KMS-11 (cell line): ENCODE measurements at regions not wholly inside any gene's neighbourhood (a gene's known extent, or its start where the extent isn't known, plus 50 kb on each side); places are given as distances from the start of the nearest gene placed in this dataset.

Experiments used
- H2AFZ ChIP-seq: fragments of 200-600 bp; sonication (generic); 2 replicates; pipeline ENCODE4 v1.6.1; 2016; ENCODE audit warnings: antibody characterized with exemption, mixed run types, low read depth
- H3K27ac ChIP-seq: fragments of 200-600 bp; sonication (generic); 2 replicates; pipeline ENCODE4 v1.6.1; 2016; ENCODE audit warnings: mild to moderate bottlenecking, mixed run types
- H3K27me3 ChIP-seq: fragments of 200-600 bp; sonication (generic); 2 replicates; pipeline ENCODE4 v1.6.1; 2017; ENCODE audit warnings: mild to moderate bottlenecking, low read depth, mixed run types, moderate library complexity; ENCODE audit not compliant: insufficient read depth
- H3K36me3 ChIP-seq: fragments of 200-600 bp; sonication (generic); 2 replicates; pipeline ENCODE4 v1.6.1; 2017; ENCODE audit warnings: mild to moderate bottlenecking, mixed run types; ENCODE audit not compliant: insufficient read depth
- H3K4me1 ChIP-seq: fragments of 200-600 bp; sonication (generic); 2 replicates; pipeline ENCODE4 v1.6.1; 2016; ENCODE audit warnings: mild to moderate bottlenecking, low read depth, mixed run types; ENCODE audit not compliant: poor library complexity, severe bottlenecking
- H3K4me2 ChIP-seq: fragments of 200-600 bp; sonication (generic); 2 replicates; pipeline ENCODE4 v1.7.0; 2016; ENCODE audit warnings: mild to moderate bottlenecking, mixed run types
- H3K4me3 ChIP-seq: fragments of 200-600 bp; sonication (generic); IDR thresholded peaks from 2 replicates; pipeline ENCODE4 v1.6.1; 2017; ENCODE audit warnings: low read depth, low read length, mixed read lengths; ENCODE audit not compliant: insufficient read depth
- H3K79me2 ChIP-seq: fragments of 200-600 bp; sonication (generic); 2 replicates; pipeline ENCODE4 v1.6.1; 2016; ENCODE audit warnings: low read depth, mixed run types; ENCODE audit not compliant: insufficient read depth
- H3K9ac ChIP-seq: fragments of 200-600 bp; sonication (generic); 2 replicates; pipeline ENCODE4 v1.6.1; 2016; ENCODE audit warnings: mild to moderate bottlenecking, mixed run types
- H4K20me1 ChIP-seq: fragments of 200-600 bp; sonication (generic); 2 replicates; pipeline ENCODE4 v1.6.1; 2016; ENCODE audit warnings: mild to moderate bottlenecking, mixed run types; ENCODE audit not compliant: insufficient read depth
- CTCF ChIP-seq: fragments of 200-600 bp; sonication (generic); conservative IDR thresholded peaks from 2 replicates; pipeline ENCODE4 v1.6.1; 2017; ENCODE audit warnings: low read depth, mild to moderate bottlenecking, antibody characterized with exemption, low read length, moderate library complexity, mixed read lengths

DNA sequence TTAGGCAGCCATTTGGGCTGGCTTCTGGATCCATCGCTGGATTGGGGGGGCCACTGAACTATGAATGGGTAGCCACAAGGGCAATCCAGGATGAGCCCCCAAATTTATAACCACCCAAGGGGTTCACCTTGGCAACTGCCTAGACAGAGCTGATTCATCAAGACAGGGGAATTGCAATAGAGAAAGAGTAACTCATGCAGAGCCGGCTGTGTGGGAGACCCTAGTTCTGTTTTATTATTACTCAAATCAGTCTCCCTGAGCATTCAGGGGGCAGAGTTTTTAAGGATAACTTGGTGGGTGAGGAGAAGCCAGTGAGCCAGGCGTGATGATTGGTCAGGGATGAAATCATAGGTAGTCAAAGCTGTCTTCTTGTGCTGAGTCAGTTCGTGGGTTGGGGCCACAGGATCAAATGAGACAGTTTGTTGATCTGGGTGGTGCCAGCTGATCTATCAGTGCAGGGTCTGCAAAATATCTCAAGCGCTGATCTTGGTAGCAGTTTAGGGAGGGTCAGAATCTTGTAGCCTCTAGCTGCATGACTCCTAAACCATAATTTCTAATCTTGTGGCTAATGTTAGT is 57.9 kb downstream of the DNAJB9 start:
- H4K20me1 ChIP-seq: no peaks in the 10 kb centered on the region
- H3K4me3 ChIP-seq: no peak overlapping the region
- no peaks in the 10 kb centered on the region for H3K27me3 ChIP-seq
- no peak overlapping the region for H3K9ac ChIP-seq
- no peaks in the 10 kb centered on the region for H3K36me3 ChIP-seq
- H3K4me2 ChIP-seq: no peak overlapping the region
- no peak for TF ChIP-seq CTCF
- no peaks in the 10 kb centered on the region for H3K4me1 ChIP-seq
- H3K79me2 ChIP-seq: no peaks in the 10 kb centered on the region
- H3K27ac ChIP-seq: no peak overlapping the region
- H2AFZ ChIP-seq: no peak overlapping the region

GRCh38 chr7:108628678-108629077 is 59.0 kb downstream of the DNAJB9 start:
- Histone ChIP-seq H3K4me3 (no peak overlapping the region), H3K4me1 (no peaks in the 10 kb centered on the region), H3K27ac (no peak overlapping the region), H3K9ac (no peak overlapping the region), H4K20me1 (no peaks in the 10 kb centered on the region), H3K79me2 (no peaks in the 10 kb centered on the region), H2AFZ (no peak overlapping the region), H3K27me3 (no peaks in the 10 kb centered on the region), H3K36me3 (no peaks in the 10 kb centered on the region), H3K4me2 (no peak overlapping the region)
- no peak for TF ChIP-seq CTCF

DNA sequence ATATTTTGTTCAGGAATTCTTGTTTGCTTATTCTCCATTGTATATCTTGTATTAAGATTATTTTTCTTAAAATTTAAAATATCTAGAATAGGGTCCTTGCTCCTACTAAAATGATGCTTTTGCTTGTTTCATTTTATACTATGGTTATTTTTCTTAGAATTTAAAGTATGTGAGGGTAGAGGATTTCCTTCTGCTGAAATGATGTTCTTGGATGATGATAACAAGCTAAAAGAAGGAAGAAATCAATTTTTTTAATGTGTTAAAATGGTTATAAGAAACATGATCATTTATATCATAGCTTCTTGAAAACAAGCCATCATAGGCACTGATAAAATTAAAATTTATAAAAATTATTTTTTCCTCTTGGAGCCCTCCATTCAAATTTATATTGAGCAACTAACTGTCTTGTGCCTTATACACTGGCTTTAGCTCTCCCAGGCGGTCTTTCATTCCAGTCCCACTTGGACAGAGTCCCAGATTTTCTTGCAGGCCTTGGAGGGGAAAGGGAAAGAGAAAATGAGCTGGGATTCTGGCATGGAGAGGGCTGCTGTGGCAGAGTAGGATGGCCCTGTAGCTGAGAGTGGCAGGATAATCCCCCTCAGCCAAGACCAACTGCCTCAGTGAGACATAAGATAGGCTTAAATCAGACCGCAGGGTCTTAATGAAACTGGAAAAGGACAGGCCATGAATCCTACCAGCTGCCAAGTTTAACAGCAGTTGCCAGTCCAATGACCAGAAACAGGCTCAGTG is 60.2 kb downstream of the DNAJB9 start:
- no peak overlapping the region for H3K27ac ChIP-seq
- H3K36me3 ChIP-seq: no peaks in the 10 kb centered on the region
- H3K9ac ChIP-seq: no peak overlapping the region
- H3K4me2 ChIP-seq: no peak overlapping the region
- H4K20me1 ChIP-seq: no peaks in the 10 kb centered on the region
- no peaks in the 10 kb centered on the region for H3K27me3 ChIP-seq
- no peaks in the 10 kb centered on the region for H3K79me2 ChIP-seq
- H3K4me1 ChIP-seq: no peaks in the 10 kb centered on the region
- no peak overlapping the region for H3K4me3 ChIP-seq
- no peak for TF ChIP-seq CTCF
- H2AFZ ChIP-seq: no peak overlapping the region

DNA sequence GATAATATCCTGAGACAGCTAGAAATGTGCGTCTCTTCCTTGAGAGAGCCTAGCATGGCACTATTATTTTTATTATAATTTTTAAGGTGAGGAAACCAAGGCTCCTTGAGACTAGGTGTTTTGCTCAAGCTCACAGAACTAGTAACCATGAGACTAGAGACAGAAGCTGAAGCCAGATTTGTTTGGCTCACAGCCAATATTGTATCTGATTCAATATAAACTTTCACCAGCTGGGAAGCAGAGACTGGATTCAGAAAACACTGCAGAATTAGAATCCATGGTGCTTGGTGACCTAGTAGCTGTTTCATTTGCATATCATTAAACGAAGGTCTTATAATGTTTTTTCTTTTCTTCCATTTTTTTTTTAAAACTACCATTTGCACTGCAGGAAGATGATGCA is 64.4 kb downstream of the DNAJB9 start:
- no peak overlapping the region for H2AFZ ChIP-seq
- no peaks in the 10 kb centered on the region for H4K20me1 ChIP-seq
- H3K36me3 ChIP-seq: no peaks in the 10 kb centered on the region
- TF ChIP-seq CTCF: no peak
- H3K27ac ChIP-seq: no peak overlapping the region
- H3K79me2 ChIP-seq: no peaks in the 10 kb centered on the region
- H3K4me2 ChIP-seq: no peak overlapping the region
- no peaks in the 10 kb centered on the region for H3K27me3 ChIP-seq
- H3K9ac ChIP-seq: no peak overlapping the region
- no peak overlapping the region for H3K4me3 ChIP-seq
- no peaks in the 10 kb centered on the region for H3K4me1 ChIP-seq
